ENCODE measurements at regions not wholly inside any gene's neighbourhood (a gene's known extent, or its start where the extent isn't known, plus 50 kb on each side); places are given as distances from the start of the nearest gene placed in this dataset.
"Not testable (repeated sequence)": the region's sequence is repeated elsewhere in the genome, so short reads cannot be mapped to it uniquely, and the experiment has no call there.

- DNase-seq, result no peak
Measured at GRCh38 chr12:124705545-124706138, 138.2 kb upstream of the NCOR2 start.

GRCh38 chr12:124704619-124705018, 137.2 kb upstream of the NCOR2 start:
- no peak for DNase-seq

- DNase-seq, result no peak
Measured at GRCh38 chr12:124703856-124704255, 136.4 kb upstream of the NCOR2 start.

GRCh38 chr12:124702736-124703135, 135.3 kb upstream of the NCOR2 start:
- no peak for DNase-seq

GRCh38 chr12:124700810-124701592, 133.6 kb upstream of the NCOR2 start:
- peak; percentile 57 for DNase-seq

GRCh38 chr12:124699909-124700308, 132.5 kb upstream of the NCOR2 start:
- DNase-seq, result no peak

GRCh38 chr12:124698998-124699305, 131.5 kb upstream of the NCOR2 start:
- DNase-seq, result no peak

GRCh38 chr12:124698211-124698997, 131.0 kb upstream of the NCOR2 start:
- DNase-seq, result no peak

GRCh38 chr12:124697722-124698121, 130.3 kb upstream of the NCOR2 start:
- not testable (repeated sequence) for DNase-seq

- no peak for DNase-seq
Measured at GRCh38 chr12:124696693-124697476, 129.5 kb upstream of the NCOR2 start.

- DNase-seq, result no peak
Measured at GRCh38 chr12:124695861-124696260, 128.4 kb upstream of the NCOR2 start.

GRCh38 chr12:124694846-124695497, 127.6 kb upstream of the NCOR2 start:
- DNase-seq, result peak; percentile 92

- DNase-seq, result no peak
Measured at GRCh38 chr12:124694250-124694649, 126.8 kb upstream of the NCOR2 start.

- no peak for DNase-seq
Measured at GRCh38 chr12:124693111-124693723, 125.8 kb upstream of the NCOR2 start.

- no peak for DNase-seq
Measured at GRCh38 chr12:124692443-124692842, 125.0 kb upstream of the NCOR2 start.

GRCh38 chr12:124691429-124691828, 124.0 kb upstream of the NCOR2 start:
- DNase-seq, result no peak

- DNase-seq, result no peak
Measured at GRCh38 chr12:124689631-124690030, 122.2 kb upstream of the NCOR2 start.

GRCh38 chr12:124688356-124688992, 121.1 kb upstream of the NCOR2 start:
- no peak for DNase-seq

GRCh38 chr12:124687917-124688316, 120.5 kb upstream of the NCOR2 start:
- DNase-seq, result no peak

GRCh38 chr12:124687174-124687902, 119.9 kb upstream of the NCOR2 start:
- DNase-seq, result no peak
